ENCODE measurements at regions not wholly inside any gene's neighbourhood (a gene's known extent, or its start where the extent isn't known, plus 50 kb on each side); places are given as distances from the start of the nearest gene placed in this dataset.

DNA sequence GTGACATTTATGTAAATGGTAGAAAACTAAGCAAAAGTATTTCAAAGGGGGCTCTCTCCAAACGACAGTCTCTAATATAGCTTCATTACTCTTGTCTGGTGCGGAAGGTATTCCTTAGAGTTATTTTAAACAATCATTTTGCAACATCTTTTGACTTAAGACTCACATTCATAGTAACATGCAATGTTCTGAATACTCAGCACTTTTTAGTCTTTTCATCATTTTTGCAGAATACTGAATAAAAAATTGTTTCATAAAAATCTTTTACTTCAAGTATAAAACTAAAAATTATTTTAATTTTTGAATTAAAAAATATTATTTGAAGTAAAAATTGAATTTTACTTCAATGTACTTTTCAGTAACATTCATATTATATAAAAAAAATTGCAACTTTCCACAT, 321.1 kb downstream of the PLK2 start:
- TF ChIP-seq, protein P1, sequence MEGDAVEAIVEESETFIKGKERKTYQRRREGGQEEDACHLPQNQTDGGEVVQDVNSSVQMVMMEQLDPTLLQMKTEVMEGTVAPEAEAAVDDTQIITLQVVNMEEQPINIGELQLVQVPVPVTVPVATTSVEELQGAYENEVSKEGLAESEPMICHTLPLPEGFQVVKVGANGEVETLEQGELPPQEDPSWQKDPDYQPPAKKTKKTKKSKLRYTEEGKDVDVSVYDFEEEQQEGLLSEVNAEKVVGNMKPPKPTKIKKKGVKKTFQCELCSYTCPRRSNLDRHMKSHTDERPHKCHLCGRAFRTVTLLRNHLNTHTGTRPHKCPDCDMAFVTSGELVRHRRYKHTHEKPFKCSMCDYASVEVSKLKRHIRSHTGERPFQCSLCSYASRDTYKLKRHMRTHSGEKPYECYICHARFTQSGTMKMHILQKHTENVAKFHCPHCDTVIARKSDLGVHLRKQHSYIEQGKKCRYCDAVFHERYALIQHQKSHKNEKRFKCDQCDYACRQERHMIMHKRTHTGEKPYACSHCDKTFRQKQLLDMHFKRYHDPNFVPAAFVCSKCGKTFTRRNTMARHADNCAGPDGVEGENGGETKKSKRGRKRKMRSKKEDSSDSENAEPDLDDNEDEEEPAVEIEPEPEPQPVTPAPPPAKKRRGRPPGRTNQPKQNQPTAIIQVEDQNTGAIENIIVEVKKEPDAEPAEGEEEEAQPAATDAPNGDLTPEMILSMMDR (IDR thresholded peaks at IDR 0.05): no peak
- intact Hi-C loops (cut with DNase I; ENCODE audit: low total_unique reads): no loop called here
- no peaks in the 10 kb centered on the region for H3K36me3 ChIP-seq
- no peaks in the 10 kb centered on the region for H3K4me1 ChIP-seq
- no peak overlapping the region for H3K27ac ChIP-seq
- H3K9me3 ChIP-seq: no peaks in the 10 kb centered on the region
- H3K27me3 ChIP-seq: no peaks in the 10 kb centered on the region
- H3K4me3 ChIP-seq: no peak overlapping the region
- DNase-seq: no peak

DNA sequence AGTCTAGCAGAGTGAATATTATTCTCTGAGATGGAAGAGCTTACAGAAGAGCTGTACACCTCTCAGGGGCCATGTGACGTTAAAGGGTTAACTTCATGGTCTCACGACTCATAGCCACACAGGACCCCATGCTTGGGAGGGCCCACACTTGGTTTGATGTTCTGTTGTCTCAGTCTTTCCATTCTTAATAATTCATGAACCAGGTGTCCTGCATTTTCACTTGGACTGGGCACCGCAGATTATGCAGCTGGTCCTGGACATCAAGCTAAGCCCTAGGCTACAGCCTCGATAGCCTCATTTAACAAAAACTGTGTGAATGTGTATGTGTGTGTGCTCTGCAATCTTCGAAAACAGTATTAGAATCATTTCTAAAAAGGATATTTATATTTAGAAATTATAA, 323.5 kb downstream of the PLK2 start:
- H3K27ac ChIP-seq: no peak overlapping the region
- no peak for DNase-seq
- H3K4me3 ChIP-seq: no peak overlapping the region
- intact Hi-C loops (cut with DNase I; ENCODE audit: low total_unique reads): no loop called here
- H3K4me1 ChIP-seq: no peaks in the 10 kb centered on the region
- no peaks in the 10 kb centered on the region for H3K36me3 ChIP-seq
- TF ChIP-seq, protein P1 (IDR thresholded peaks at IDR 0.05): no peak
- H3K9me3 ChIP-seq: no peaks in the 10 kb centered on the region
- H3K27me3 ChIP-seq: no peaks in the 10 kb centered on the region

DNA sequence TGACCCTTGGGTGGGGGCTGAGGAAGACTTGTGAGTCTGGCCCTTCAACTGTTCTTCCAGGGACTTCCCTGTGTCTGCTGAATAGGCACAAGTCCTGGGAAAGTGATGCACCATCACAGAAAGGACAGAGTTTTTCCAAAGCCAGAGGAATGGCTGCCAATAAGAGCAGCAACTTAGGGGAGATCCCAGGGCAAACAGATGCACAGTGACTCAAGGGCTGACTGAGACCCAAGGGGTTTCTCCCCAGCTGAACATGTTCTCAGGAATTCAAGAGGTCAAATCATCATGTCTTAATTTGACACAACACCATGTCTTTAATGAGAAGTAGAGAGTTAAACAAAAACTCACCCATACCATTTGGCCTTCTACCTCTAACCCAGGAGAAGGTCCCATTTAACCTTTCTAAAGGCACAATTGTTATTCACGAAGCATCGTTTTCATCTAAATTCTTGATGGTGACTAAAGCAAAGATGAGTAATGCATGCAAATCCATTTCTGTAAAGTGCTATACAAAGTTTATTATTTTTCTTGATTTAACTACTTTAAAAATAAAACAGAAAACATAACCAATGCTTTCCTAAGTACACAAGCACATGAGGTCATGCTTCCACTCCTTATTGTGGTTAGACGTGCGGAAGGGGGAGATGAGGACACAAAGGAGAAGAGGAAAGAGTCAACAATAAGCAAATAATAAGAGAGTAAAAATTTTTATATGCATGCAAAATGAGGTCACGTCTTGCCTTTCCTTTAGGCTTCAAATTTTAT, 324.1 kb downstream of the PLK2 start:
- DNase-seq: no peak
- Histone ChIP-seq H3K27me3 (no peaks in the 10 kb centered on the region), H3K4me1 (no peaks in the 10 kb centered on the region), H3K27ac (no peak overlapping the region), H3K4me3 (no peak overlapping the region), H3K36me3 (no peaks in the 10 kb centered on the region), H3K9me3 (no peaks in the 10 kb centered on the region)
- intact Hi-C loops (cut with DNase I; ENCODE audit: low total_unique reads): no loop called here
- TF ChIP-seq, protein P1 (IDR thresholded peaks at IDR 0.05): no peak

DNA sequence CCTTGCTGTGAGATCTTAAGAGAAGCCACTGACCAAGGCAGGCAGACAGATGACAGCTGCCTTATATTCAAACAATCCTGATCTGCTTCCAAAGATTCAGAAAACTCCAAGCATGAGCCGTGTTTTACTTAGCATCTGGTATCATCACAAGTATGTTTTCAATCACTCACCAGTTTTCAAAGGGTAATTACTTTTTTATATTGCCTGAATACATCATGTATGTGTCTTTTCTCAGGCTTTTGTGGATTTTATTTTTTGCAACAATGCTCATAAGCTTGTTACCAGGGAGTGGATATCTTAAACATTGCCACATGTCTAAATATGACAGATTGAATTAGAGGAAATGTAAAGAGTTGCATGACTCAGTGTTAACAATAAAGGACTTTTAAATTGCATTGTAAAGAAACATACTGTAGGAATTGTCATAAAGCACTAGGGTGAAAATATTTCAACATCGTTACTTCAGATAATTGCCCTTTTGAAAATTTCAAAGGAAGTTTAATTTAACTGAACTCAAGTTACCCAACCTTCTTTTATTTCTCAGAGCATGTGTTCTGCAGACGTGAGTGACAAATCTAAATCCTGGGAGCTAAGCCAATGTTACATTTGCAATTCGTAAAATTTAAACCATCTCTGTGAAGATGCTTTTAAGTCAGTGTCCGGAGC, 326.1 kb downstream of the PLK2 start:
- no peak overlapping the region for H3K27ac ChIP-seq
- TF ChIP-seq, protein P1 (IDR thresholded peaks at IDR 0.05): no peak
- intact Hi-C loops (cut with DNase I; ENCODE audit: low total_unique reads): no loop called here

DNA sequence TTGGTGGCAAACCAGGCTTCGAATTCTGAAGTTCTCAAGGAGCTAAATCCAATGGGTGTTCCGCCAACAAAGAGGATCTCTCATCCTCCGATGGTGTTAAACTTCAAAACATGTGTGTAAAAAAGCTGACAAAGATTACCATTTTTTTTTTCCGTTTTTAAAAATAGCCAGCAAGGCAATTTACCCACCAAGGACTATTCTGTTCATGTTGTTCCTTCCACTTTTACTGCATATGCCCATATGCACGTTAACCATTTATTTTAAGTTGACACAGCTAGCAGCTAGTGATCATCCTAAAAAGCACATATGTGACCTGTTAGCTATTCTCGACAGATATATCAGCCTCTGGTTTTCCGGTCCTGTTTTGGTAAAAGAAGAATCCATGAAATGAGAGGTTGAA, 326.7 kb downstream of the PLK2 start:
- intact Hi-C loops (cut with DNase I; ENCODE audit: low total_unique reads): no loop called here
- no peaks in the 10 kb centered on the region for H3K36me3 ChIP-seq
- TF ChIP-seq, protein P1 (IDR thresholded peaks at IDR 0.05): no peak
- H3K27ac ChIP-seq: no peak overlapping the region
- DNase-seq: no peak
- peaks cover 0 to 2% (median 0%) of the 10 kb centered on the region in 4 donors for H3K4me1 ChIP-seq
- H3K4me3 ChIP-seq: no peak overlapping the region
- no peaks in the 10 kb centered on the region for H3K9me3 ChIP-seq
- H3K27me3 ChIP-seq: no peaks in the 10 kb centered on the region

More for the DNA sequence above, 326.1 kb downstream of the PLK2 start:
- Histone ChIP-seq H3K9me3 (no peaks in the 10 kb centered on the region), H3K36me3 (no peaks in the 10 kb centered on the region), H3K4me3 (no peak overlapping the region), H3K4me1 (no peaks in the 10 kb centered on the region), H3K27me3 (no peaks in the 10 kb centered on the region)
- no peak for DNase-seq

Measured in tibial artery (tissue), 4 donors.